ENCODE measurements at regions not wholly inside any gene's neighbourhood (a gene's known extent, or its start where the extent isn't known, plus 50 kb on each side); places are given as distances from the start of the nearest gene placed in this dataset.

- TF ChIP-seq RAD21 (IDR thresholded peaks at IDR 0.05; ENCODE audit: low read length) (no peak), MAFK (IDR thresholded peaks at IDR 0.05; ENCODE audit: low read depth, low read length) (no peak), POLR2A (IDR thresholded peaks at IDR 0.05; ENCODE audit: low read depth, low read length) (no peak), BHLHE40 (IDR thresholded peaks at IDR 0.05; ENCODE audit: low read depth, low read length) (no peak), RCOR1 (IDR thresholded peaks at IDR 0.05; ENCODE audit: insufficient replicate concordance, low read length) (no peak), RFX5 (IDR thresholded peaks at IDR 0.05; ENCODE audit: low read depth, low read length) (no peak), SMC3 (IDR thresholded peaks at IDR 0.05; ENCODE audit: low read depth, low read length) (no peak), ELK1 (IDR thresholded peaks at IDR 0.05; ENCODE audit: borderline replicate concordance, low read depth, low read length) (no peak)
- TF ChIP-seq, protein P1, sequence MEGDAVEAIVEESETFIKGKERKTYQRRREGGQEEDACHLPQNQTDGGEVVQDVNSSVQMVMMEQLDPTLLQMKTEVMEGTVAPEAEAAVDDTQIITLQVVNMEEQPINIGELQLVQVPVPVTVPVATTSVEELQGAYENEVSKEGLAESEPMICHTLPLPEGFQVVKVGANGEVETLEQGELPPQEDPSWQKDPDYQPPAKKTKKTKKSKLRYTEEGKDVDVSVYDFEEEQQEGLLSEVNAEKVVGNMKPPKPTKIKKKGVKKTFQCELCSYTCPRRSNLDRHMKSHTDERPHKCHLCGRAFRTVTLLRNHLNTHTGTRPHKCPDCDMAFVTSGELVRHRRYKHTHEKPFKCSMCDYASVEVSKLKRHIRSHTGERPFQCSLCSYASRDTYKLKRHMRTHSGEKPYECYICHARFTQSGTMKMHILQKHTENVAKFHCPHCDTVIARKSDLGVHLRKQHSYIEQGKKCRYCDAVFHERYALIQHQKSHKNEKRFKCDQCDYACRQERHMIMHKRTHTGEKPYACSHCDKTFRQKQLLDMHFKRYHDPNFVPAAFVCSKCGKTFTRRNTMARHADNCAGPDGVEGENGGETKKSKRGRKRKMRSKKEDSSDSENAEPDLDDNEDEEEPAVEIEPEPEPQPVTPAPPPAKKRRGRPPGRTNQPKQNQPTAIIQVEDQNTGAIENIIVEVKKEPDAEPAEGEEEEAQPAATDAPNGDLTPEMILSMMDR (conservative IDR thresholded peaks at IDR 0.05; ENCODE audit: low read depth, low read length) = no peak
- TF ChIP-seq, protein P2, sequence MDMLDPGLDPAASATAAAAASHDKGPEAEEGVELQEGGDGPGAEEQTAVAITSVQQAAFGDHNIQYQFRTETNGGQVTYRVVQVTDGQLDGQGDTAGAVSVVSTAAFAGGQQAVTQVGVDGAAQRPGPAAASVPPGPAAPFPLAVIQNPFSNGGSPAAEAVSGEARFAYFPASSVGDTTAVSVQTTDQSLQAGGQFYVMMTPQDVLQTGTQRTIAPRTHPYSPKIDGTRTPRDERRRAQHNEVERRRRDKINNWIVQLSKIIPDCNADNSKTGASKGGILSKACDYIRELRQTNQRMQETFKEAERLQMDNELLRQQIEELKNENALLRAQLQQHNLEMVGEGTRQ (IDR thresholded peaks at IDR 0.05; ENCODE audit: low read depth, low read length) = no peak
These were observed 66.6 kb downstream of the NEURL3 start for GRCh38 chr2:96438589-96438988.
